H1 (cell line): ENCODE measurements at regions not wholly inside any gene's neighbourhood (a gene's known extent, or its start where the extent isn't known, plus 50 kb on each side); places are given as distances from the start of the nearest gene placed in this dataset.
A peak's percentile ranks its signal among the peaks of the same experiment; 100 is the strongest.

ENCODE experiments used
- CTCF ChIA-PET: fragments of 300-600 bp; sonication (Branson Sonifier 250); formaldehyde crosslinking; loops from one replicate; lab custom pipeline; 2021; ENCODE audit not compliant: partially characterized antibody; lab: Charles Lee
- POLR2A ChIA-PET: fragments of 300-600 bp; sonication (Branson Sonifier 250); formaldehyde crosslinking; loops from one replicate; lab custom pipeline; 2021; ENCODE audit warnings: inconsistent platforms; ENCODE audit not compliant: partially characterized antibody; lab: Charles Lee
- DNase-seq, 2 experiments: peaks; one replicate each; pipeline versions ENCODE4 v3.0.0 to v3.0.0-alpha.2; 2010 to 2022; ENCODE audit warnings: low spot score in 2 of 2, low read depth in 1 of 2, mixed read lengths in 1 of 2
- FAIRE-seq: peaks from 2 replicates; lab custom pipeline; 2011; peaks lifted over from hg19 to GRCh38; lab: Jason Lieb, UNC
- H2AFZ ChIP-seq: 2 replicates; pipeline ENCODE4 v1.8.1; 2012; ENCODE audit warnings: low read length, inconsistent platforms
- H2AK5ac ChIP-seq: 2 replicates; pipeline ENCODE4 v1.6.1; 2013; ENCODE audit warnings: low read depth, low read length
- H2BK120ac ChIP-seq: replicated peaks from 2 replicates; pipeline ENCODE3; 2013; ENCODE audit warnings: low read depth, low read length, inconsistent platforms
- H2BK12ac ChIP-seq: 2 replicates; pipeline ENCODE4 v1.6.1; 2013; ENCODE audit warnings: low read depth, low read length
- H2BK15ac ChIP-seq: 2 replicates; pipeline ENCODE4 v1.6.1; 2013; ENCODE audit warnings: low read length
- H2BK20ac ChIP-seq: 2 replicates; pipeline ENCODE4 v1.6.1; 2013; ENCODE audit warnings: low read length
- H2BK5ac ChIP-seq: 2 replicates; pipeline ENCODE4 v1.6.1; 2013; ENCODE audit warnings: low read depth, low read length
- H3K14ac ChIP-seq: 2 replicates; pipeline ENCODE4 v1.6.1; 2013; ENCODE audit warnings: inconsistent platforms; ENCODE audit not compliant: insufficient read length
- H3K18ac ChIP-seq: 2 replicates; pipeline ENCODE4 v1.6.1; 2013; ENCODE audit warnings: low read length; ENCODE audit errors: extremely low read depth
- H3K23ac ChIP-seq: 2 replicates; pipeline ENCODE4 v1.6.1; 2013; ENCODE audit warnings: inconsistent platforms; ENCODE audit not compliant: insufficient read length
- H3K23me2 ChIP-seq: 2 replicates; pipeline ENCODE4 v1.6.1; 2013; ENCODE audit warnings: low read depth, low read length
- H3K27ac ChIP-seq: 2 replicates; pipeline ENCODE4 v1.6.1; 2011; ENCODE audit warnings: low read depth, low read length, inconsistent platforms
- H3K27me3 ChIP-seq, 4 experiments: replicated peaks in 1 of 4; 1 replicate in 1 of 4; 2 replicates in 3 of 4; pipeline versions ENCODE4 v1.6.1 to v1.8.1; 2011 to 2013; ENCODE audit warnings: low read length in 3 of 4, mild to moderate bottlenecking in 3 of 4, inconsistent platforms in 2 of 4, mixed read lengths in 2 of 4, moderate library complexity in 1 of 4; ENCODE audit not compliant: control insufficient read depth in 3 of 4, insufficient read depth in 3 of 4; ENCODE audit errors: extremely low read depth in 1 of 4
- H3K36me3 ChIP-seq, 4 experiments: 2 replicates each; pipeline versions ENCODE4 v1.6.1 to v1.8.1; 2011 to 2013; ENCODE audit warnings: mild to moderate bottlenecking in 4 of 4, low read length in 3 of 4, moderate library complexity in 2 of 4, control low read depth in 1 of 4, inconsistent platforms in 1 of 4; ENCODE audit not compliant: insufficient read depth in 4 of 4, control insufficient read depth in 2 of 4
- H3K4ac ChIP-seq: replicated peaks from 2 replicates; pipeline ENCODE3; 2013; ENCODE audit warnings: low read length, low read depth, mixed read lengths, inconsistent platforms; ENCODE audit not compliant: insufficient read length
- H3K4me1 ChIP-seq, 4 experiments: replicated peaks in 1 of 4; 1 replicate in 1 of 4; 2 replicates in 3 of 4; pipeline versions ENCODE4 v1.6.1 to v1.8.1; 2011 to 2013; ENCODE audit warnings: low read length in 3 of 4, inconsistent platforms in 2 of 4, mixed read lengths in 1 of 4; ENCODE audit not compliant: insufficient read depth in 4 of 4, control insufficient read depth in 3 of 4
- H3K4me2 ChIP-seq, 2 experiments: 2 replicates each; pipeline versions ENCODE4 v1.6.1 to v1.8.1; 2011 to 2013; ENCODE audit warnings: low read depth in 2 of 2, low read length in 2 of 2, control low read depth in 1 of 2, inconsistent platforms in 1 of 2, mild to moderate bottlenecking in 1 of 2; ENCODE audit not compliant: insufficient read depth in 1 of 2
- H3K4me3 ChIP-seq, 4 experiments: fragments of 200-600, 300-600 bp in 1 of 4; sonication (generic), shearing (Covaris generic), sonication (Bioruptor Twin) in 1 of 4; 2 replicates each; pipeline versions ENCODE4 v1.5.1 to v1.8.1; 2011 to 2016; ENCODE audit warnings: low read length in 4 of 4, low read depth in 3 of 4, control low read depth in 2 of 4, inconsistent platforms in 2 of 4, mild to moderate bottlenecking in 2 of 4, mixed read lengths in 1 of 4, moderate library complexity in 1 of 4; ENCODE audit not compliant: insufficient read depth in 2 of 4; ENCODE audit errors: extremely low read depth in 1 of 4
- H3K56ac ChIP-seq: replicated peaks from 2 replicates; pipeline ENCODE3; 2013; ENCODE audit warnings: low read depth, mild to moderate bottlenecking, mixed read lengths, low read length, inconsistent platforms; ENCODE audit not compliant: insufficient read length
- H3K79me1 ChIP-seq: 2 replicates; pipeline ENCODE4 v1.6.1; 2013; ENCODE audit warnings: low read depth, low read length, control low read depth
- H3K79me2 ChIP-seq, 2 experiments: 2 replicates each; pipeline versions ENCODE4 v1.6.1 to v1.8.1; 2012 to 2013; ENCODE audit warnings: low read length in 2 of 2, mild to moderate bottlenecking in 2 of 2, inconsistent platforms in 1 of 2; ENCODE audit not compliant: insufficient read depth in 2 of 2, control insufficient read depth in 1 of 2
- H3K9ac ChIP-seq, 4 experiments: replicated peaks in 1 of 4; 1 replicate in 1 of 4; 2 replicates in 3 of 4; pipeline versions ENCODE4 v1.6.1 to v1.8.1; 2011 to 2013; ENCODE audit warnings: low read depth in 3 of 4, low read length in 3 of 4, control low read depth in 2 of 4, mild to moderate bottlenecking in 2 of 4, moderate library complexity in 2 of 4, inconsistent platforms in 1 of 4; ENCODE audit errors: extremely low read depth in 1 of 4
- H3K9me3 ChIP-seq, 2 experiments: 2 replicates each; pipeline versions ENCODE4 v1.6.1 to v1.8.1; 2012 to 2013; ENCODE audit warnings: mild to moderate bottlenecking in 2 of 2, moderate library complexity in 2 of 2, control low read depth in 1 of 2, inconsistent platforms in 1 of 2, low read depth in 1 of 2, low read length in 1 of 2, mixed read lengths in 1 of 2; ENCODE audit not compliant: insufficient read depth in 2 of 2
- H4K20me1 ChIP-seq, 2 experiments: replicated peaks in 1 of 2; 2 replicates each; pipeline versions ENCODE3 to v1.8.1; 2011 to 2013; ENCODE audit warnings: inconsistent platforms in 2 of 2, low read length in 2 of 2, mild to moderate bottlenecking in 1 of 2; ENCODE audit not compliant: insufficient read depth in 2 of 2, control insufficient read depth in 1 of 2
- H4K5ac ChIP-seq: 2 replicates; pipeline ENCODE4 v1.6.1; 2013; ENCODE audit warnings: low read length, low read depth, mixed read lengths, inconsistent platforms; ENCODE audit not compliant: insufficient read length
- H4K8ac ChIP-seq: 2 replicates; pipeline ENCODE4 v1.8.0; 2013; ENCODE audit warnings: mild to moderate bottlenecking, moderate library complexity, low read length, inconsistent platforms; ENCODE audit not compliant: insufficient read depth; ENCODE audit errors: extremely low read depth
- H4K91ac ChIP-seq: replicated peaks from 2 replicates; pipeline ENCODE3; 2013; ENCODE audit warnings: low read length, mixed read lengths, inconsistent platforms; ENCODE audit not compliant: insufficient read length
- JUN ChIP-seq: IDR thresholded peaks from 2 replicates; pipeline ENCODE4 v1.6.1; 2011; ENCODE audit warnings: low read depth, mild to moderate bottlenecking, improper control_type of control experiment, low read length
- RBBP5 ChIP-seq: IDR thresholded peaks from 2 replicates; pipeline ENCODE4 v1.7.1; 2012; ENCODE audit warnings: low read depth, mild to moderate bottlenecking, inconsistent platforms, low read length, moderate library complexity, borderline replicate concordance
- YY1 ChIP-seq: IDR thresholded peaks from 2 replicates; pipeline ENCODE4 v1.6.1; 2011; ENCODE audit warnings: low read depth, mild to moderate bottlenecking, low read length
- WGBS, 2 experiments: shearing (Covaris generic) in 1 of 2; methylation state at CpG; one replicate each; pipeline versions ENCODE4 v1.1.6 to v1.1.7; 2013 to 2015; ENCODE audit warnings: low lambda C conversion rate in 2 of 2, mixed read lengths in 2 of 2, inconsistent platforms in 1 of 2, low coverage in 1 of 2, missing lambda C conversion rate in 1 of 2; ENCODE audit not compliant: insufficient replicate concordance in 2 of 2, insufficient coverage in 1 of 2, insufficient read length in 1 of 2; ENCODE audit errors: extremely low coverage in 1 of 2, missing lambda C conversion rate in 1 of 2; 5-methylcytosine and 5-hydroxymethylcytosine counted together

GRCh38 chr16:22721511-22722100 is 92.4 kb upstream of the HS3ST2 start:
- Histone ChIP-seq H4K8ac (peak overlapping the region; percentile 41; the same call in 1 of the 2 replicates), H3K4me3 (no peak overlapping the region), H4K5ac (no peak overlapping the region), H3K79me1 (no peaks in the 10 kb centered on the region), H3K4me2 (no peak overlapping the region), H2BK5ac (no peak overlapping the region), H3K9me3 (peaks cover 0 to 7% of the 10 kb centered on the region in 2 experiments; a peak in 1 of 4 replicates), H2BK15ac (no peak overlapping the region), H3K27me3 (no peaks in the 10 kb centered on the region), H4K20me1 (no peaks in the 10 kb centered on the region), H2BK20ac (no peak overlapping the region), H3K9ac (no peak overlapping the region), H3K56ac (no peak overlapping the region), H3K23me2 (no peaks in the 10 kb centered on the region; the same call in 1 of the 2 replicates), H2BK120ac (no peak overlapping the region), H3K18ac (no peak overlapping the region), H3K79me2 (no peaks in the 10 kb centered on the region), H3K27ac (no peak overlapping the region), H3K4me1 (no peaks in the 10 kb centered on the region; a peak in 1 of 7 replicates), H2BK12ac (no peak overlapping the region), H3K23ac (no peak overlapping the region), H3K14ac (no peak overlapping the region), H3K4ac (no peak overlapping the region), H2AK5ac (no peak overlapping the region; the same call in 1 of the 2 replicates), H3K36me3 (0 out of 8 replicates have a peak, but pooled peaks cover 0 to 3% (median 0%) of the 10 kb centered on the region in 4 experiments), H4K91ac (no peak overlapping the region), H2AFZ (no peak overlapping the region)
- CTCF ChIA-PET, result interaction anchor here (1.2 kb wide), 2 partner anchors 15 to 42 kb away, joined by 3 read pairs; no protein-coding TSS in a partner anchor
- 85% methylated on average over 8 of the region's 8 CpGs; no CpG with 5 or more reads in 1 of the 2 experiments for WGBS, 2 experiments
- FAIRE-seq (no peak), DNase-seq (no peak)
- no peak for TF ChIP-seq YY1
- no peak for TF ChIP-seq JUN
- no peak for TF ChIP-seq RBBP5
- POLR2A ChIA-PET, result interaction anchor here (1.2 to 1.8 kb wide), 2 partner anchors 9 kb away, joined by 3 to 5 read pairs; no protein-coding TSS in a partner anchor
